Retinal pigment epithelial cell (primary cell): ENCODE measurements at regions not wholly inside any gene's neighbourhood (a gene's known extent, or its start where the extent isn't known, plus 50 kb on each side); places are given as distances from the start of the nearest gene placed in this dataset.

Experiments
- DNase-seq: peaks from one replicate; pipeline ENCODE4 v3.0.0-alpha.2; 2010; ENCODE audit warnings: low read depth
- H3K4me3 ChIP-seq: 2 replicates; pipeline ENCODE4 v1.5.1; 2011; ENCODE audit warnings: mild to moderate bottlenecking, low read length, control low read depth, moderate library complexity
- TF ChIP-seq, protein P1 (sequence below): conservative IDR thresholded peaks from 2 replicates; pipeline ENCODE4 v1.5.1; 2011; ENCODE audit warnings: low read depth, low read length, control low read depth, inconsistent platforms

DNA sequence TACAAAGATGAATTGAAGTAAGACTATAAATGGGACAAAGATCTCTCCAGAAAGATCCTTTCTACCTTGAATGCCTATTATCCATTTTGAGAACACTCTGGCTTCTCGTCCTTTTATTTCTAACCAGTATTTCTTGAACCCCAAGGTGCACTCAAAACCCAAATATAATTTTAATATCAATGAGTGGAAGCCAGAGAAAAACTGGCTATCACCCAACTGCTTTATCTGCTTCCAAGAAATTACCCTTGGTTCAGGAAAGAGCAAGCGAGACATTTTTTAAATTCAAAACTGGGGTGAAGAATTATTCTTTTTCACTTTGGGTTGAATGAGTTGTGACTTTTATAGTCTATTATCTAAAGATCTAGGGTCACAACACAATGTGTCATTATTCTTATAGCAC, 221.3 kb downstream of the PTH2R start:
- no peak for DNase-seq
- H3K4me3 ChIP-seq: no peak overlapping the region
- TF ChIP-seq, protein P1, sequence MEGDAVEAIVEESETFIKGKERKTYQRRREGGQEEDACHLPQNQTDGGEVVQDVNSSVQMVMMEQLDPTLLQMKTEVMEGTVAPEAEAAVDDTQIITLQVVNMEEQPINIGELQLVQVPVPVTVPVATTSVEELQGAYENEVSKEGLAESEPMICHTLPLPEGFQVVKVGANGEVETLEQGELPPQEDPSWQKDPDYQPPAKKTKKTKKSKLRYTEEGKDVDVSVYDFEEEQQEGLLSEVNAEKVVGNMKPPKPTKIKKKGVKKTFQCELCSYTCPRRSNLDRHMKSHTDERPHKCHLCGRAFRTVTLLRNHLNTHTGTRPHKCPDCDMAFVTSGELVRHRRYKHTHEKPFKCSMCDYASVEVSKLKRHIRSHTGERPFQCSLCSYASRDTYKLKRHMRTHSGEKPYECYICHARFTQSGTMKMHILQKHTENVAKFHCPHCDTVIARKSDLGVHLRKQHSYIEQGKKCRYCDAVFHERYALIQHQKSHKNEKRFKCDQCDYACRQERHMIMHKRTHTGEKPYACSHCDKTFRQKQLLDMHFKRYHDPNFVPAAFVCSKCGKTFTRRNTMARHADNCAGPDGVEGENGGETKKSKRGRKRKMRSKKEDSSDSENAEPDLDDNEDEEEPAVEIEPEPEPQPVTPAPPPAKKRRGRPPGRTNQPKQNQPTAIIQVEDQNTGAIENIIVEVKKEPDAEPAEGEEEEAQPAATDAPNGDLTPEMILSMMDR: no peak

DNA sequence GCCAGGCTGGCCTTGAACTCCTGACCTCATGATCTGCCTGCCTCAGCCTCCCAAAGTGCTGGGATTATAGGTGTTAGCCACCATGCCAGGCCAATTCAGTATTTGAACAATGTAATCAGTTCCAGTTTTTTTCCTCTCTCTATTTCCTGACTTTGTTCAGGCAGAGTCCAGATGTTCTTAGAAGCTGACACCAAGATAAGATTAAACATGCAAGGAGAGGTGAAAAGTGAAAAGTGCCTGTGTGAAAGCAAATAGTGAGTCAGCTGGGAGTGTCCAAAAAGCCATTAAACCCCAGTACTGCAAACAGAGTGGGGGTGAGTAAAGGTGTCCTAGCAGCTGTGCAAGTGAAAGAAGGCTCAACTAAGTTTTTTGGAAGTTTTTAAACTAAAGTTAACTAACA, 231.5 kb downstream of the PTH2R start:
- TF ChIP-seq, protein P1: no peak
- H3K4me3 ChIP-seq: no peak overlapping the region
- no peak for DNase-seq

DNA sequence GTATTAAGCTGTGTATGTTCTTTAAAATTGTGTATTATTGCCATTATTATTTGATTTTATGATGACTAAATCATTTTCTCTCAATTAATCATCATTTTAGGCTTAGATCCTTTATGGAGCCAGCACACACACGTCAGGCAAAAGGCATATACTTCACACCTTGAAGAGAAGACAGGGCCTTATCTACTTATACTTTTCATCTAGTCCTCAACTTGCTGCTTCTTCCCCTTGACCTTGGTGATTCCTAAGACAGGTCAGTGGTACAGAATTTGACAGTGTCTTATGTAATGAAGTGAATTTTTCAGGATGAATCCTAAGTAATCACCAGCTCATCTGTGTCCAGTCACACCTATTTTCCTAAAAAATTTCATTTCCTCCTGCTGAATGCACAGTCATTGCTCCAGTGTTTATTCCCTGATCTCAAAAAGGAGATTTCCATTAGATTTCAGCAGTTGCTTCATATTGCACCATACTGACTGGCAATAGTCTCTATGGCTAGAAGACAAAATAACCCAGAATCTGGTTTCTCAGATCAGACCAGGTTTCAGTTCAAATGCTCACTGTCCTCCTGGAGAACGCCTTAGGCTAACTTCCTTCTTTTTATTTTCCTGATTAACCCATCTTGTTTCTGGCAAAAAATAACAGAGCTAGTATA, 235.7 kb downstream of the PTH2R start:
- TF ChIP-seq, protein P1: no peak
- DNase-seq: no peak
- H3K4me3 ChIP-seq: no peak overlapping the region

DNA sequence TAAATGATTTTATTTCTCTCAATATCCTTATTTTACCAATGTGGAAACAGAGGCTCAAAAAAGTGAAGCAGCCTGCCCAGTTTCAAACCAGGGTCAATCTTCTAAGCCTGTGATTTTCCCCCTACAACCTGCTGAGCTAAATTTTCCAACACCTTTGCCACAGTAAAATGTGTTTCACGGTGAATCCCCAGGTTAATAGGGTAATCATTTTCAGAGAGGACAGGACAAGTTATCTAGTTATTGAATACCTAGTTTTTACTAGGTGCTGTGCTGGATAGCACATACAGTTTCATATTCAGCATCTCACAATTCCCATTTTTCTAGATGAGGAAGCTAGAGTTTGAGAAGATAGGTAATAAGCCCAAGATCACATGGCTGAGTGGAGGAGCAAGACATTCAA, 236.6 kb downstream of the PTH2R start:
- no peak for DNase-seq
- H3K4me3 ChIP-seq: no peak overlapping the region
- TF ChIP-seq, protein P1: no peak

DNA sequence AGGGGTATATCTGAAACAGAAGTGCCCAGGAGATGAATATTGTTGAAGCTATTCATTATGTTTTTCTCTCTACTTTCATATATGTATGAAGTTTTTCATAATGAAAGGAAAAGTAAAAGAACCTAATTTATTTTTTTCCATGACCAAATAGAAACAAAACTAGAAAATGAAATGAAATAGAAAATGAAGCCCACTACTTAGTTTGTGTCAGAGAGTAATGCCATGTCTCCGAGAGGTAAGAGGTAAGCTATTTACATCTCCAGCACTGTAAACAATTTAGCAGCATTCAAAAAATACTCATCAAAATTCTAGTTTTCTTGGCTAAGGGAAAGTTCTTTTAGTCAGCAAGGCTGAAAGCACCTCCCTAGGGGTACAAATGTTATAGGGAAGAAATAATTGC, 238.6 kb downstream of the PTH2R start:
- TF ChIP-seq, protein P1: no peak
- DNase-seq: no peak
- no peak overlapping the region for H3K4me3 ChIP-seq

DNA sequence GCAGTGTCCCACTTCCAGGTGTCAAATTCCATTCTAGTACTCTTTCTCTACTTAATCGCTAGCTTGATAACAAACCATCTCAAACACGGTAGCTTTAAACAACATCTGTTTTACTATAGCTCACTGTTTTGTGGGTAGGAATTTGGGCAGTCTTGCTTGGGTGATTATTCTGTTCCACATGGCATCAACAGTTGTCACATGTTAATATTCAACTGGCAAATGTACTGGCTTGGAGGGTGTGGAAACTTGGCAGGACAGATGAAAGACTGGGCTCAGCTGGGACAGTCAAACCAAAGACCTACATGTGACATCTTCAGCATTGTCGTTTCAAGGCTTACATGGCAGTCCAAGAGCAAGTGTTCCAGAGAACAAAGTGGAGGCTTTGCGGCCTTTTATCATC, 241.8 kb downstream of the PTH2R start:
- no peak for DNase-seq
- TF ChIP-seq, protein P1: no peak

DNA sequence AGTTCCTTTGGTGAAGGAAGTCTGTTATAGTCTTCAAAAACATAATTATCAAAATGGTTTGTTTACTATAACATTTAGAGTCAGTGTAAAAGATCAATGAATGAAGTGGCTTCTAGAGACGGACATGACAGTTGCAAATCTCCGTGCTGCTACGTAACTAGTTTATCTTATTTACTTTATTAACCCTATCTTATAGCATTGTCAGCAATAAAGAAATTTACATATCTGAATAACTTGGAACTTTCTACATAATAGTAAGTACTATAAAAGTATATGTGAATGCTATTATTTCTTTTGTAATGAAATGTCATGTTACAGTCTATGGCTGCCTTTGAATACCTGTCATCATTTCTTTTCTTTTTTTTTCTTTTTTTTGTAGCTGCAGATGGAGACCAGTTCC, 246.8 kb downstream of the PTH2R start:
- DNase-seq: no peak
- H3K4me3 ChIP-seq: no peak overlapping the region
- TF ChIP-seq, protein P1: no peak

More for the DNA sequence above, 241.8 kb downstream of the PTH2R start:
- no peak overlapping the region for H3K4me3 ChIP-seq
